ENCODE measurements at regions not wholly inside any gene's neighbourhood (a gene's known extent, or its start where the extent isn't known, plus 50 kb on each side); places are given as distances from the start of the nearest gene placed in this dataset. TPM values are rescaled to one million over a fixed set of nuclear protein-coding genes. Genes with fewer than 3 reads are reported as not detected.
"Not testable (repeated sequence)": the region's sequence is repeated elsewhere in the genome, so short reads cannot be mapped to it uniquely, and the experiment has no call there.

DNA sequence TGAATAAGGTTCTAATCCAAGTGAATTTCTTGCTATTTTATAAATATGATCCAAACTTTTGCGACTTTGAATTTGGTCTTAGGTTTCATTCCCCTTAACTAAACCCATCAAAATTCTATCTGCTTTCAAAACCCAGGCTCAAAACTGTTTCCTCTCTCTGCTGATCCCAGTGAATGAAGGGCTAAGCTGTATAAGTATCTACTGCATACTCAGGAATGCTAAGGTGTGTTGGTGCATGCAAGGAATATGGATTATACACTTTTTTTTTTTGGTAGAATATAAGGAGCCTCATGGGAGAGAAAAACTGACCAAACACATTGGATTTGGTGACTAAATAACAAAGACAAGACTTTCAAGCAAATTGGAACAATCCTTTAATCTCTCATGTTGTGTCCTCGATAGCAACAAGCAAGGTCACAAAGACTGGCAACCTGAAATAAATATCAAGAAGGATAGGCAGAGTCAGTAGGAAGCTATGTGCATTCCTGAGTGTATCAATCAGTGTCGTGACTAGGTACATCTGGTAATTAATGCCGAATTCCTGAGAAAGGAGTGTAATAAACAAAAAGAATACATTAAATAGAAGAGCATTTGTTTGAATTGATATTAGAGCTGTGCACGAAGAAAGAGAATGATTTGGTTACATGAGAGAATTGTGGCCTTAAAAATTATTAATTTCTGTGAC lies 74.3 kb upstream of the KCTD8 start:
- ChIA-PET CTCF (interaction anchor here (1.2 to 1.3 kb wide), 2 partner anchors 10 to 11 kb away, joined by 3 read pairs; no protein-coding TSS in a partner anchor), RAD21 (ENCODE audit: unreplicated experiment) (no interaction called here), SMC1A (ENCODE audit: uncharacterized antibody, unreplicated experiment) (no interaction called here), POLR2A (no interaction called here)
- H2AFZ ChIP-seq (ENCODE audit: control insufficient read depth, low read depth, low read length) = no peak overlapping the region
- no peaks in the 10 kb centered on the region for H4K20me1 ChIP-seq (ENCODE audit: control insufficient read depth, insufficient read depth)
- FAIRE-seq = no peak
- H3K27me3 ChIP-seq (replicated peaks in 1 of 2; ENCODE audit: control insufficient read depth in 2 of 2, insufficient read depth in 2 of 2, low read length in 1 of 2) = no peaks in the 10 kb centered on the region; a peak in 1 of 4 replicates
- no peak overlapping the region for H3K4me3 ChIP-seq
- BruUV-seq (replicated peaks) = no TSS peak
- no peak for DNase-seq (ENCODE audit: low read depth, low spot score)
- H3K9ac ChIP-seq (ENCODE audit: control insufficient read depth, insufficient read depth, low read length) = no peak overlapping the region
- in situ Hi-C loops (cut with MboI) = no loop called here
- no peaks in the 10 kb centered on the region for H3K4me1 ChIP-seq (ENCODE audit: control insufficient read depth, insufficient read depth, low read length)
- no peaks in the 10 kb centered on the region for H3K79me2 ChIP-seq (ENCODE audit: control insufficient read depth, insufficient read depth, low read length)
- TF ChIP-seq SMC3 (IDR thresholded peaks at IDR 0.05; ENCODE audit: borderline replicate concordance, low read length) = no peak
- TF ChIP-seq, protein P1, sequence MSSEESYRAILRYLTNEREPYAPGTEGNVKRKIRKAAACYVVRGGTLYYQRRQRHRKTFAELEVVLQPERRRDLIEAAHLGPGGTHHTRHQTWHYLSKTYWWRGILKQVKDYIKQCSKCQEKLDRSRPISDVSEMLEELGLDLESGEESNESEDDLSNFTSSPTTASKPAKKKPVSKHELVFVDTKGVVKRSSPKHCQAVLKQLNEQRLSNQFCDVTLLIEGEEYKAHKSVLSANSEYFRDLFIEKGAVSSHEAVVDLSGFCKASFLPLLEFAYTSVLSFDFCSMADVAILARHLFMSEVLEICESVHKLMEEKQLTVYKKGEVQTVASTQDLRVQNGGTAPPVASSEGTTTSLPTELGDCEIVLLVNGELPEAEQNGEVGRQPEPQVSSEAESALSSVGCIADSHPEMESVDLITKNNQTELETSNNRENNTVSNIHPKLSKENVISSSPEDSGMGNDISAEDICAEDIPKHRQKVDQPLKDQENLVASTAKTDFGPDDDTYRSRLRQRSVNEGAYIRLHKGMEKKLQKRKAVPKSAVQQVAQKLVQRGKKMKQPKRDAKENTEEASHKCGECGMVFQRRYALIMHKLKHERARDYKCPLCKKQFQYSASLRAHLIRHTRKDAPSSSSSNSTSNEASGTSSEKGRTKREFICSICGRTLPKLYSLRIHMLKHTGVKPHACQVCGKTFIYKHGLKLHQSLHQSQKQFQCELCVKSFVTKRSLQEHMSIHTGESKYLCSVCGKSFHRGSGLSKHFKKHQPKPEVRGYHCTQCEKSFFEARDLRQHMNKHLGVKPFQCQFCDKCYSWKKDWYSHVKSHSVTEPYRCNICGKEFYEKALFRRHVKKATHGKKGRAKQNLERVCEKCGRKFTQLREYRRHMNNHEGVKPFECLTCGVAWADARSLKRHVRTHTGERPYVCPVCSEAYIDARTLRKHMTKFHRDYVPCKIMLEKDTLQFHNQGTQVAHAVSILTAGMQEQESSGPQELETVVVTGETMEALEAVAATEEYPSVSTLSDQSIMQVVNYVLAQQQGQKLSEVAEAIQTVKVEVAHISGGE (CRISPR knock-in tag; IDR thresholded peaks at IDR 0.05) = no peak
- TF ChIP-seq SIX5 (IDR thresholded peaks at IDR 0.05; ENCODE audit: low read depth, low read length, severe bottlenecking) = no peak
- no peak for ATAC-seq
- WGBS (ENCODE audit: insufficient coverage, insufficient replicate concordance, low lambda C conversion rate, missing lambda C conversion rate) = 19% methylated on average over 5 of the region's 5 CpGs
- no peaks in the 10 kb centered on the region for H3K9me3 ChIP-seq (replicated peaks; ENCODE audit: control insufficient read depth, insufficient read depth, low read length)
- no peaks in the 10 kb centered on the region for H3K36me3 ChIP-seq (ENCODE audit: control insufficient read depth in 2 of 2, insufficient read depth in 2 of 2, low read length in 1 of 2)
- intact Hi-C loops (cut with micrococcal nuclease; ENCODE audit: unreplicated experiment) = no loop called here
- H3K4me2 ChIP-seq (ENCODE audit: control insufficient read depth, insufficient read depth) = no peak overlapping the region
- no peak overlapping the region for H3K27ac ChIP-seq (ENCODE audit: control insufficient read depth, insufficient read depth)

GRCh38 chr4:44502216-44502615 lies 53.6 kb upstream of the KCTD8 start:
- BruUV-seq (replicated peaks); H3K4me1 ChIP-seq (ENCODE audit: control insufficient read depth, insufficient read depth, low read length); ATAC-seq; RAD21 ChIA-PET (ENCODE audit: unreplicated experiment); H3K27ac ChIP-seq (ENCODE audit: control insufficient read depth, insufficient read depth); SMC1A ChIA-PET (ENCODE audit: uncharacterized antibody, unreplicated experiment); H3K4me3 ChIP-seq; H4K20me1 ChIP-seq (ENCODE audit: control insufficient read depth, insufficient read depth); H3K4me2 ChIP-seq (ENCODE audit: control insufficient read depth, insufficient read depth); H3K36me3 ChIP-seq (ENCODE audit: control insufficient read depth in 2 of 2, insufficient read depth in 2 of 2, low read length in 1 of 2); FAIRE-seq; H2AFZ ChIP-seq (ENCODE audit: control insufficient read depth, low read depth, low read length); intact Hi-C loops (cut with micrococcal nuclease; ENCODE audit: unreplicated experiment); POLR2A ChIA-PET; DNase-seq (ENCODE audit: low read depth, low spot score); in situ Hi-C loops (cut with MboI); H3K27me3 ChIP-seq (replicated peaks in 1 of 2; ENCODE audit: control insufficient read depth in 2 of 2, insufficient read depth in 2 of 2, low read length in 1 of 2); H3K79me2 ChIP-seq (ENCODE audit: control insufficient read depth, insufficient read depth, low read length); H3K9me3 ChIP-seq (replicated peaks; ENCODE audit: control insufficient read depth, insufficient read depth, low read length); H3K9ac ChIP-seq (ENCODE audit: control insufficient read depth, insufficient read depth, low read length); CTCF ChIA-PET: not testable (repeated sequence)
- 31% methylated on average over 9 of the region's 9 CpGs for WGBS (ENCODE audit: insufficient coverage, insufficient replicate concordance, low lambda C conversion rate, missing lambda C conversion rate)

Small RNAs in the stretch of these regions (small RNA-seq; reads per million reads assigned to genes)
- not detected for gene AC093852.1

All from GM12878 (cell line).